ENCODE measurements at regions not wholly inside any gene's neighbourhood (a gene's known extent, or its start where the extent isn't known, plus 50 kb on each side); places are given as distances from the start of the nearest gene placed in this dataset.
"Not testable (repeated sequence)": the region's sequence is repeated elsewhere in the genome, so short reads cannot be mapped to it uniquely, and the experiment has no call there.

DNA sequence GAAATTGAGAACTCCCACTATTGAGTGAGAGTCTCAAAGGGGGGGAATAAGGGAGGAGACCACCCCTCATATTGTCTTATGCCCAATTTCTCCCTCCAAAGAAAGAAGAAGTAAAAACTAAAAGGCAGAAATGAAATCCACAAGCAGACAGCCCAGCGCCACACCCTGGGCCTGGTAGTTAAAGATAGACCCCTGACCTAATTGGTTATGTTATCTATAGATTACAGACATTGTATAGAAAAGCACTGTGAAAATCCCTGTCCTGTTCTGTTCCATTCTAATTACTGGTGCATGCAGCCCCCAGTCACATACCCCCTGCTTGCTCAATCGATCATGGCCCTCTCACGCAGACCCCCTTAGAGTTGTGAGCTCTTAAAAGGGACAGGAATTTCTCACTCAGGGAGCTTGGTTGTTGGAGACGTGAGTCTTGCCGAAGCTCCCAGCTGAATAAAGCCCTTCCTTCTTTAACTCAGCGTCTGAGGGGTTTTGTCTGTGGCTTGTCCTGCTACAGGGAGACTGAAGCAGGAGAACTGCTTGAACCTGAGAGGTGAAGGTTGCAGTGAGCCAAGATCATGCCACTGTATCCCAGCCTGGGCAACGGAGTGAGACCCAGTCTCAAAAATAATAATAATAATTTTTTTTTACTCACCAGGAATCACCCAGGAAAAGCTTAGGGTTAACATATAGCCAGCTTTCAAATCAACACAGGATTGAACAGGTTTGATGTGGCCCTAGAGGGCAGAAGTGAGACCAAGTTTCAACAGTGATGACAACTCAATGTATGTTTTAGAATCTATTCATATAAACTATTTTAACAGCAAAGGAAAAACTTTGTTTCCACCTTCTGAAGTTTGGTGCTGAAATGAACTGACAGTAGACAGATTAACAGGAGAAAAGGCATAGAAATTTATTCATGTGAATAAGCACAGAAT lies 181.4 kb upstream of the NDUFV2 start:
- H3K27ac ChIP-seq; ATAC-seq (replicated peaks in 6 of 8); H3K4me1 ChIP-seq (replicated peaks in 1 of 2); in situ Hi-C loops (cut with MboI; ENCODE audit: low pct_unique_long_range_greater_than_20kb in 2 of 9, low sequenced_read_pairs in 9 of 9, unreplicated experiment in 9 of 9); H3K4me3 ChIP-seq: not testable (repeated sequence)
- WGBS, 10 experiments, result 74 to 100% (median 86%) methylated on average over 1 to 5 of the region's 7 CpGs; no CpG with 5 or more reads in 6 of the 10 experiments

DNA sequence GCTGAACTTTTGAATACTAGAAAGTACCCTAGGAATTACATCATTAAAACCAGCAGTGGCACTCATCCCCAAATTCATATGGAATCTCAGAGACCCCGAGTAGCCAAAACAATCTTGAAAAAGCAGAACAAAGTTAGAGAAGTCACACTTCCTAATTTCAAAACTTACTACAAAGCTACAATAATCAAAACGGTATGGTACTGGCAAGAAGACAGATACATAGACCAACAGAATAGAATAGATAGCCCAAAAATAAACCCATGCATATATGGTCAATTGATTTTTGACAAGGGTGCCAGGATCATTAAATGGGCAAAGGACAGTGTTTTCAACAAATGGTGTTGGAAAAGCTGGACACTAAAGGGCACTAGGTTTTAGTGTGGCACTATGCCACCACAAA lies 176.0 kb upstream of the NDUFV2 start:
- Histone ChIP-seq H3K4me1 (replicated peaks in 1 of 2) (peaks cover 0 to under 1% of the 10 kb centered on the region in 2 donors), H3K27ac (no peak overlapping the region), H3K4me3 (no peak overlapping the region)
- WGBS, 10 experiments, result 14 to 100% (median 73%) methylated on average over 1 to 2 of the region's 2 CpGs
- in situ Hi-C loops (cut with MboI; ENCODE audit: low pct_unique_long_range_greater_than_20kb in 2 of 9, low sequenced_read_pairs in 9 of 9, unreplicated experiment in 9 of 9), result no loop called here
- ATAC-seq (replicated peaks in 6 of 8), result no peak

DNA sequence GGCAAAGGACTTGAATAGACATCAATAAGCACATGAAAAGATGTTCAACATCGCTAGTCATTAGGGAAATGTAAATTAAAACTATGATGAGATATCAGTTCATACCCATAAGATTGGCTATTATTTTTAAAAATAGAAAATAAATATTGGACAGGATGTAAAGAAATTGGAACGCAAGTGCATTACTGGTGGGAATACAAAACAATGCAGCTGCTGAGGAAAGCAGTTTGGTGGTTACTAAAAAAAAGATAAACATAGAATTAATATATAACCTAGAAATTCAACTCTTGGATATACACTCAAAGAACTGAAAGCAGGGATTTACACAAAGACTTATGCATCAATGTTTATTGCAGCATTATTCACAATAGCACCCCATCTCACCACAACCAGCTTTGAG lies 174.5 kb upstream of the NDUFV2 start:
- Histone ChIP-seq H3K27ac (no peak overlapping the region), H3K4me3 (no peak overlapping the region), H3K4me1 (replicated peaks in 1 of 2) (peaks cover 0 to 4% of the 10 kb centered on the region in 2 donors)
- in situ Hi-C loops (cut with MboI; ENCODE audit: low pct_unique_long_range_greater_than_20kb in 2 of 9, low sequenced_read_pairs in 9 of 9, unreplicated experiment in 9 of 9), result no loop called here
- 83 to 100% (median 93%) methylated on average over 2 of the region's 2 CpGs; no CpG with 5 or more reads in 1 of the 10 experiments for WGBS, 10 experiments
- ATAC-seq (replicated peaks in 6 of 8), result no peak

DNA sequence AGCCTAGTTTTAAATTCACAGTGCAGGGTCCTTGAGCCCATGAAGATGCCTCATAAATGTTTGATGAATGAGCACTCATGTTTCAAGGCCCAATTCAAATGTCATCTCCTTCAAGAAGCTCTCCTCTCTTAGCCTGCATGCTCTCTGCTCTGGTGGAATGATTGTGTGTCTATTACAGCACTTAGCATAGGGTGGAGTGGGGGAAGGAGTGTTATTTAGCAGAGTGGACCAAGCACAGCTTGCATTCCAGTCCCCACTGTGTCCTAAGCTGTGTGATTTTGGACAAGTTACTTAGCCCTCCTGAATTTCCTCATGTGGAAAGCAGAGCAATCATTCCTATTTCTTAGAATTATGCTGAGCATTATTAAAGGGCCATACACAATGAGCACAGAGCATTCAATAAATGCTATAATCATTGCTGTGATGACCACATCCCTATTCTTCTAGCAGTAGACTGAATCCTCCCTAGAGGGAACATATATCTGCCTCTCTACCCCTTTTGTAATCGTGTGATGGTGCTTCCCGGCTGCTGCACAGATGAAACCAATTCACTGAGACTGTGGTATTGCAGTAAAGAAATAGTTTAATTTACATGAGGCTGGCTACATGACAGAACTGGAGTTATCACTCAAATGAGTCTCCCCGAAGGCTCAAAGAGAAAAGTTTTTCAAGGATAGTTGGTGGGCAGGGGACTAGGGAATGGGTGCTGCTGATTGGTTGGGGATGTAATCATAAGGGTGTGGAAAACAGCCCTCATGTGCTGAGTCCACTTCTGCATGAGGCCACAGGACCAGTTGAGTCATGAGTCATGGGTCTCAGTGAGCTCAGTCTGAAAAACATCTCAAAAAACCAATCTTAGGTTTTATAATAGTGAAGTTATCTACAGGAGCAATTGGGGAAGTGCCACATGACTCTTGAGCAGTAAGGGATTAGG lies 173.4 kb upstream of the NDUFV2 start:
- Histone ChIP-seq H3K27ac (no peak overlapping the region), H3K4me3 (no peak overlapping the region), H3K4me1 (replicated peaks in 1 of 2) (peaks cover 0 to 4% of the 10 kb centered on the region in 2 donors)
- WGBS, 10 experiments, result 31 to 100% (median 85%) methylated on average over 1 to 3 of the region's 3 CpGs; no CpG with 5 or more reads in 3 of the 10 experiments
- in situ Hi-C loops (cut with MboI; ENCODE audit: low pct_unique_long_range_greater_than_20kb in 2 of 9, low sequenced_read_pairs in 9 of 9, unreplicated experiment in 9 of 9), result no loop called here
- peak in 2 of 8 experiments; percentile 66 to 73 for ATAC-seq (replicated peaks in 6 of 8)

DNA sequence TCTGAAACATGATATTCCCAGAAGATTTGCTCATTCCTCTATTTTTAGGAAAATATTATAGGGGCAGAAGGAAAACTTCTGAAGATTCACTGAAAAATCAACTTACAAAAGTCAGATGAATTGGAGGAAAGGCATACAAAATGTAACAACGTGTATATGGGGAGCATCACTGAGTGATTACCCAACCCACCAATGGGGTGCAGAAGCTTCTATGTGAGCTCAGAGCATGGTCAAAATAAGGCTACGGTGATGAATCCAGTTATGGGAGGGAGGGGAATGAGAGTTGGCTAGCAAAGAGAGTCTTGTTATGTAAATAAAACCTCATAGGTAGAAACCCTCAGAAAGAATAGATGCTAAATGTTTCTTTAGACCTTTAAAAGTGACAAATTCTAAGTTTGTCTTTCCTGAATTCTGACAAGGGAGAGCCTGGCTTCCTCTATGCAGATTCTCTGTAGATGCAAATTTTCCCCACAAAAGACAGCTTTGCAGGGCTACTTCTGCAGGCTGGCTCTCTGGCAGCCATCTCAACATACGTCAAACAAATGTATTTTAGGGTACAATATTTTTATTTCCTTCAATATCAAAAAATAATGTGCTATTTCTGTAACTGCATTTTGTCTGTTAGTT lies 171.4 kb upstream of the NDUFV2 start:
- 0 to 63% (median 33%) methylated on average over 1 to 3 of the region's 3 CpGs for WGBS, 10 experiments
- peaks cover 0 to 4% of the 10 kb centered on the region in 2 donors for H3K4me1 ChIP-seq (replicated peaks in 1 of 2)
- no peak overlapping the region for H3K27ac ChIP-seq
- H3K4me3 ChIP-seq, result no peak overlapping the region
- in situ Hi-C loops (cut with MboI; ENCODE audit: low pct_unique_long_range_greater_than_20kb in 2 of 9, low sequenced_read_pairs in 9 of 9, unreplicated experiment in 9 of 9), result no loop called here
- ATAC-seq (replicated peaks in 6 of 8), result peak in 3 of 8 experiments; percentile 27 to 64 (median 39)

DNA sequence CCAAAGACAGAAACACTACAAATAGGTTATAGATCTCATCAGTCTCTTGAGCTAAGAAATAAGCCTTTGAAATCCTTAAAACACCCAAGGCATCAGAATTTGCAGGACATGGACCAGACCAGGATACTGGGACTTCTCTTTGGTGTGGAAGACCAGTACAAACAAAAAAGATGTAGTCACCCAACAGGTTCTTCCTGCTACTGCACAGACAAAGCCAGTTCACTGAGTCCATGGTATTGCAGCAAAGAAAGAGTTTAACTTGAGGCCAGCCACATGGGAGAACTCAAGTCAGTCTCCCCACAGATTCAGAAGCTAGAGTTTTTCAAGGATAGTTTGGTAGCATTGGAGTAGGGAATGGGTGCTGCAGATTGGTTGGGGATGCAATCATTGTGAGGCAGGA lies 169.6 kb upstream of the NDUFV2 start:
- Histone ChIP-seq H3K27ac (no peak overlapping the region), H3K4me3 (no peak overlapping the region), H3K4me1 (replicated peaks in 1 of 2) (peaks cover 0 to 4% of the 10 kb centered on the region in 2 donors)
- ATAC-seq (replicated peaks in 6 of 8), result no peak
- in situ Hi-C loops (cut with MboI; ENCODE audit: low pct_unique_long_range_greater_than_20kb in 2 of 9, low sequenced_read_pairs in 9 of 9, unreplicated experiment in 9 of 9), result no loop called here

DNA sequence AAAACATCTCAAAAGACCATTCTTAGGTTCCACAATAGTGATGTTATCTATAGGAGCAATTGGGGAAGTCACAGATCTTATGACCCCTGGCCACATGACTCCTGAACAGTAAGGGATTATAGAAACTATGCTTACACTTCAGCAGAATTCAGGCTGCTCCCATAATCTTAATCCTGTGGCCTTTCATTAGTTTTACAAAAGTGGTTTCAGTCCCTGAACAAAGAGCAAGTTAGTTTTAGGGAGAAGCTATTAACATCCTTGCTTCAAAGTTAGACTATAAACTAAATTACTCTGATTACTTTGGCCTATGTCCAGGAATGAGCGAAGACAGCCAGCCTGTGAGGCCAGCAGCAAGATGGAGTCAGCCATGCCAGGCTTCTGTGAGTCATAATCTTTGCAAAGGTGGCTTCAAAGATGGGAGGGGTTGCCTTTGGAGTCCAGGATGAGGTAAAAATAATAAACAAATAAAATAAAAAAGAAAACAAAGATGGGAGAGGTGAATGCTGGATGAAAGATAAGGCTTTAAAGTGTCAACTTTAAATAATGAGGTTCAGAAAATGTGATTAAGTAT lies 168.7 kb upstream of the NDUFV2 start:
- ATAC-seq (replicated peaks in 6 of 8), result no peak
- in situ Hi-C loops (cut with MboI; ENCODE audit: low pct_unique_long_range_greater_than_20kb in 2 of 9, low sequenced_read_pairs in 9 of 9, unreplicated experiment in 9 of 9), result no loop called here
- Histone ChIP-seq H3K27ac (no peak overlapping the region), H3K4me1 (replicated peaks in 1 of 2) (peaks cover 0 to 4% of the 10 kb centered on the region in 2 donors), H3K4me3 (no peak overlapping the region)
- WGBS, 10 experiments, result 50 to 100% (median 83%) methylated on average over 1 of the region's 1 CpG; no CpG with 5 or more reads in 2 of the 10 experiments

DNA sequence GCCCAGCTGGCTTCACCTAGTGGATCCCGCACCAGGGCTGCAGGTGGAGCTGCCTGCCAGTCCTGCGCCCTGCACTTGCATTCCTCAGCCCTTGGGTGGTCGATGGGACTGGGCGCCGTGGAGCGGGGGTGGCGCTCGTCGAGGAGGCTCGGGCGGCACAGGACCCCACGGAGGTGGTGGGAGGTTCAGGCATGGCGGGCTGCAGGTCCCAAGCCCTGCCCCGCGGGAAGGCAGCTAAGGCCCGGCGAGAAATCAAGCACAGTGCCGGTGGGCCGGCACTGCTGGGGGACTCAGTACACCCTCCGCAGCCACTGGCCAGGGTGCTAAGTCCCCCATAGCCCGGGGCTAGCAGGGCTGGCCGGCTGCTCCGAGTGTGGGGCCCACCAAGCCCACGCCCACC lies 167.2 kb upstream of the NDUFV2 start:
- ATAC-seq (replicated peaks in 6 of 8); H3K4me1 ChIP-seq (replicated peaks in 1 of 2); H3K4me3 ChIP-seq; H3K27ac ChIP-seq; in situ Hi-C loops (cut with MboI; ENCODE audit: low pct_unique_long_range_greater_than_20kb in 2 of 9, low sequenced_read_pairs in 9 of 9, unreplicated experiment in 9 of 9): not testable (repeated sequence)
- no CpG with 5 or more reads among the region's 24 CpGs for WGBS, 10 experiments

DNA sequence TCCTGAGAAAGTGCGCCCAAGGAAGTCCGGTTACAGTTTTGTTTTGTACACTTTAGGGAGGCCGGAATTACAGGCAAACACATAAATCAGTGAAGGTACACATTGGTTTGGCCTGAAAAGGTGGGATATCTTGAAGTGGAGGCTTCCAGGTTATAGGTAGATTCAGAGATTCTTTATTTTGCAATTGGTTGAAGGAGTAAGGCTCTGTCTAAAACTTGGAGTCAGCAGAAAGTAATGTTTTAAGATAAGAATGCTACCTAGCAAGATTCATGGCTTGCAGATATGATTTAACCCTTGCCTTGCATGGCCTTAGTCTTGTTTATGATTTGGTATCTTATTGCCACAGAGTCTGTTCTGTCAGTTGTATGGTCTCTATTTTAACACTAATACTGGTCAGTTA lies 165.9 kb upstream of the NDUFV2 start:
- peaks cover 0 to 2% of the 10 kb centered on the region in 2 donors for H3K4me1 ChIP-seq (replicated peaks in 1 of 2)
- no peak for ATAC-seq (replicated peaks in 6 of 8)
- 63 to 100% (median 92%) methylated on average over 1 to 3 of the region's 3 CpGs; no CpG with 5 or more reads in 1 of the 10 experiments for WGBS, 10 experiments
- no peak overlapping the region for H3K27ac ChIP-seq
- H3K4me3 ChIP-seq, result no peak overlapping the region
- in situ Hi-C loops (cut with MboI; ENCODE audit: low pct_unique_long_range_greater_than_20kb in 2 of 9, low sequenced_read_pairs in 9 of 9, unreplicated experiment in 9 of 9), result no loop called here

DNA sequence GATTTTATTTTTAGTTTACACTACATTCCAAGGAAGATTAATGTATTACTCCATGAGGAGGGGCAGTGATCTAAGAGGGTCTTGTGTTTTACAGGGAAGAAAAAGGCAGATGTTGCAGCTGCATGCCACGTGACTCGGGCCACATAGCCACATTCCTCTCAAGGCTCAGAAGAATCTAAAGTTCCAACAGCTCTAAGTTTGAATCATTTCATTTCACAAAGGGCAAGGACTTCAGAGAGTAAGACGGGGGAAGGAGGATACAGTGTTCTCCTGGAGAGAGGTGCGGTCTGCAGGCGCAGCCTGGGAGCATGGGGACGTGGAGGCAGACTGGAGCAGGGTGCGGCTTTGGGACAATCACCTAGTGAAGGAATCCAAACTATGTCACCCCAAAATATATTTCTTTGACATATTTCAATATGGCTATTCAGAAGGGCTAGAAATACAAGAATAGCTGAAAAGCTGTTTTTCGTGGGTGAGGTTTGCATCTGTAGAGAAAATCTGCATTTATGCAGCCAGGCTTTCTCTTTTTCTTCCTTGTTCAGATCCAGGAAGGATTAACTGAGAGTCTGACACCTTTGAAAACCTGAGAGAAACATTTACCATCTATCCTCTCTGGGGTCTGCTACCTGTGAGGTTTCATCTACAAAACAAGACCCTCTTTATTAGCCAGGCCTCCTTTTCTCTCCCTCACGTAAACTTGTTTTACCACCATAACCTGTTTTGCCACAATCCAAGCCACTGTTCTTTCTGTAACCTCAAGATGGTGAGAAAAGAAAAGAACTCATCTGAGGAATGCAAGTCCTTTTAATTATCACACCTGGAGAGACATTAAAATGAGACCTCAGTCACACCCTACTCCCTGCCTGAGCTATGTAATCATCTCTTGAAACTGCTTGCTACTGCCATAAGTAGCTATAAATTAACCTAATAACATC lies 165.1 kb upstream of the NDUFV2 start:
- H3K4me1 ChIP-seq (replicated peaks in 1 of 2), result peaks cover 5 to 7% of the 10 kb centered on the region in 2 donors
- in situ Hi-C loops (cut with MboI; ENCODE audit: low pct_unique_long_range_greater_than_20kb in 2 of 9, low sequenced_read_pairs in 9 of 9, unreplicated experiment in 9 of 9), result no loop called here
- WGBS, 10 experiments, result 38 to 100% (median 83%) methylated on average over 1 to 9 of the region's 9 CpGs
- H3K4me3 ChIP-seq, result no peak overlapping the region
- H3K27ac ChIP-seq, result no peak overlapping the region
- ATAC-seq (replicated peaks in 6 of 8), result peak in 3 of 8 experiments; percentile 14 to 85 (median 52)

DNA sequence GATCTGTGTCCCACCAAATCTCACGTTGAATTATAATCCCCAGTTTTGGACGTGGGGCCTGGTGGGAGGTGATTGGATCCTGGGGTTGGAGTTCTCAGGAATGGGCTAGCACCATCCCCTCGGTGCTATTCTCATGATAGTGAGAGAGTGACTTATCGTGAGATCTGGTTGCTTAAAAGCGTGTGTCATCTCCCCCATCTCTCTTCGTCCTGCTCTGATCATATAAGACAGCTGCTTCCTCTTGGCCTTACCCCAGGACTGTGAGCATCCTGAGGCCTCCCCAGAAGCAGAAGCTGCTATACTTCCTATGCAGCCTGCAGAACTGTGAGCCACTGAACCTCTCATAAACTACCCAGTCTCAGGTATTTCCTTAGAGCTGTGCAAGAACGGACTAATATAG lies 163.7 kb upstream of the NDUFV2 start:
- H3K27ac ChIP-seq, result no peak overlapping the region

More for the DNA sequence above, 163.7 kb upstream of the NDUFV2 start:
- Histone ChIP-seq H3K4me1 (replicated peaks in 1 of 2) (peaks cover 8 to 12% of the 10 kb centered on the region in 2 donors), H3K4me3 (no peak overlapping the region)
- WGBS, 10 experiments, result 80 to 100% (median 90%) methylated on average over 1 to 4 of the region's 7 CpGs; no CpG with 5 or more reads in 3 of the 10 experiments
- in situ Hi-C loops (cut with MboI; ENCODE audit: low pct_unique_long_range_greater_than_20kb in 2 of 9, low sequenced_read_pairs in 9 of 9, unreplicated experiment in 9 of 9), result no loop called here
- no peak for ATAC-seq (replicated peaks in 6 of 8)

Data from motor neuron (in vitro differentiated cells).